ENCODE measurements at regions not wholly inside any gene's neighbourhood (a gene's known extent, or its start where the extent isn't known, plus 50 kb on each side); places are given as distances from the start of the nearest gene placed in this dataset.

GRCh38 chr9:38277601-38278200 lies 114.8 kb upstream of the ALDH1B1 start (continued):
- no peak for TF ChIP-seq ZNF462 (CRISPR knock-in tag; IDR thresholded peaks at IDR 0.05)
- no peak for TF ChIP-seq CTCF (conservative IDR thresholded peaks at IDR 0.05; ENCODE audit: low read depth in 2 of 2)
- no peak for TF ChIP-seq STAT1 (IDR thresholded peaks at IDR 0.05; ENCODE audit: unreplicated experiment)

- H3K27ac Mint-ChIP-seq, result no peak overlapping the region
Measured at GRCh38 chr9:38276771-38277439, 115.6 kb upstream of the ALDH1B1 start.

More at GRCh38 chr9:38276771-38277439, 115.6 kb upstream of the ALDH1B1 start:
- Histone ChIP-seq H3K27me3 (ENCODE audit: insufficient read depth) (no peaks in the 10 kb centered on the region), H3K4me3 (no peak overlapping the region), H3F3A (replicated peaks; ENCODE audit: low read depth) (no peaks in the 10 kb centered on the region), H4K20me1 (replicated peaks; ENCODE audit: insufficient read depth) (no peaks in the 10 kb centered on the region), H3K9me2 (ENCODE audit: insufficient read depth) (no peaks in the 10 kb centered on the region), H3K27ac (ENCODE audit: low read depth) (no peak overlapping the region), H3K4me1 (ENCODE audit: insufficient read depth) (no peaks in the 10 kb centered on the region; the same call in 1 of the 2 replicates), H3K36me3 (ENCODE audit: insufficient read depth) (no peaks in the 10 kb centered on the region), H3K79me2 (replicated peaks; ENCODE audit: insufficient read depth) (no peaks in the 10 kb centered on the region), H2AFZ (no peak overlapping the region; the same call in 1 of the 2 replicates), H3K4me2 (no peak overlapping the region)
- Mint-ChIP-seq H3K36me3 (ENCODE audit: low read depth) (no peaks in the 10 kb centered on the region), H3K4me3 (no peak overlapping the region), H3K4me1 (peaks cover 13% of the 10 kb centered on the region), H3K27me3 (ENCODE audit: insufficient read depth, low read depth, poor library complexity) (peaks cover 4% of the 10 kb centered on the region), H3K9me3 (no peaks in the 10 kb centered on the region)
- ATAC-seq, result no peak
- DNase-seq (ENCODE audit: low spot score), result no peak
- no peak for TF ChIP-seq EZH2 (IDR thresholded peaks at IDR 0.05; ENCODE audit: low read depth, unreplicated experiment)
- TF ChIP-seq CREB1 (CRISPR knock-in tag; IDR thresholded peaks at IDR 0.05; ENCODE audit: low read depth), result no peak
- TF ChIP-seq POLR2AphosphoS5 (IDR thresholded peaks at IDR 0.05; ENCODE audit: low read depth), result no peak
- no peak for TF ChIP-seq ETS1 (IDR thresholded peaks at IDR 0.05)
- no peak for TF ChIP-seq EZH2phosphoT487 (IDR thresholded peaks at IDR 0.05; ENCODE audit: unreplicated experiment)
- TF ChIP-seq STAT1 (IDR thresholded peaks at IDR 0.05; ENCODE audit: unreplicated experiment), result no peak
- no peak for TF ChIP-seq REST (IDR thresholded peaks at IDR 0.05; ENCODE audit: unreplicated experiment)
- TF ChIP-seq ZNF331 (CRISPR knock-in tag; IDR thresholded peaks at IDR 0.05; ENCODE audit: low read depth), result no peak

All from GM23338 (cell line).